A549 (cell line): ENCODE measurements at regions not wholly inside any gene's neighbourhood (a gene's known extent, or its start where the extent isn't known, plus 50 kb on each side); places are given as distances from the start of the nearest gene placed in this dataset.

Experiments
- ATAC-seq, 2 experiments: fragments of 200-7000 bp in 1 of 2; fragments of >200 bp in 1 of 2; cut with Nextera tagmentation in 1 of 2; cut with Tn5 transposase in 1 of 2; 3 replicates each; pipeline versions ENCODE4 v1.8.0 to v1.9.1; 2018 to 2020; ENCODE audit warnings: mild to moderate bottlenecking in 1 of 2, moderate library complexity in 1 of 2
- CTCF ChIA-PET: fragments of 300-600 bp; sonication (Branson Sonifier 250); formaldehyde crosslinking; extraction: SDS; loops from one replicate; lab custom pipeline; 2021; ENCODE audit warnings: antibody characterized with exemption, inconsistent platforms; lab: Yijun Ruan, JAX
- POLR2A ChIA-PET: fragments of 350-600 bp; formaldehyde crosslinking; extraction: SDS; loops from one replicate; lab custom pipeline; 2021; ENCODE audit warnings: antibody characterized with exemption, inconsistent platforms; lab: Yijun Ruan, JAX
- DNase-seq, 2 experiments: peaks; one replicate each; pipeline versions ENCODE4 v3.0.0 to v3.0.0-alpha.2; 2011 to 2016; ENCODE audit warnings: low read depth in 1 of 2, low spot score in 1 of 2
- FAIRE-seq: peaks from 2 replicates; lab custom pipeline; 2011; peaks lifted over from hg19 to GRCh38; lab: Jason Lieb, UNC
- H3K27ac ChIP-seq, 2 experiments: fragments of >200 bp; sonication (Bioruptor Twin); formaldehyde crosslinking; 3 replicates each; pipeline ENCODE4 v1.5.1; 2016 to 2017
- H3K4me1 ChIP-seq: fragments of >200 bp; sonication (Bioruptor Twin); formaldehyde crosslinking; 3 replicates; pipeline ENCODE4 v1.6.1; 2016
- H3K4me2 ChIP-seq: fragments of >200 bp; sonication (Bioruptor Twin); formaldehyde crosslinking; 3 replicates; pipeline ENCODE4 v1.6.1; 2016
- H3K4me3 ChIP-seq: fragments of >200 bp; sonication (Bioruptor Twin); formaldehyde crosslinking; 3 replicates; pipeline ENCODE4 v1.5.1; 2016
- H3K9me3 ChIP-seq: fragments of >200 bp; sonication (Bioruptor Twin); formaldehyde crosslinking; 3 replicates; pipeline ENCODE4 v1.6.1; 2016
- BHLHE40 ChIP-seq: IDR thresholded peaks from 2 replicates; pipeline ENCODE4 v1.6.1; 2012; ENCODE audit warnings: low read depth, low read length, inconsistent platforms
- CBX2 ChIP-seq: fragments of 200-600 bp; sonication (generic); IDR thresholded peaks from 2 replicates; pipeline ENCODE4 v1.6.1; 2016; ENCODE audit warnings: low read depth, mild to moderate bottlenecking, borderline replicate concordance
- CEBPB ChIP-seq, 2 experiments: fragments of >200 bp in 1 of 2; sonication (Bioruptor Twin) in 1 of 2; formaldehyde crosslinking in 1 of 2; IDR thresholded peaks; 2 replicates each; pipeline ENCODE4 v1.6.1; 2012 to 2016
- EHMT2 ChIP-seq: fragments of 200-600 bp; sonication (generic); IDR thresholded peaks from 2 replicates; pipeline ENCODE4 v1.6.1; 2016; ENCODE audit warnings: antibody characterized with exemption, low read depth, mild to moderate bottlenecking, moderate library complexity
- FOSL2 ChIP-seq, 2 experiments: fragments of 450-650 bp in 1 of 2; fragments of >200 bp in 1 of 2; sonication (Bioruptor Twin) in 1 of 2; formaldehyde crosslinking; IDR thresholded peaks; 2 replicates each; pipeline versions ENCODE4 v1.5.0 to v1.6.1; 2016 to 2020; ENCODE audit warnings: mild to moderate bottlenecking in 1 of 2, moderate library complexity in 1 of 2
- HOXB13 ChIP-seq: fragments of 250-450 bp; sonication (Bioruptor Pico); IDR thresholded peaks from 2 replicates; pipeline ENCODE4 v1.5.0; 2020; ENCODE audit warnings: low read depth, mild to moderate bottlenecking, moderate library complexity
- JUN ChIP-seq, 2 experiments: fragments of >200 bp; sonication (Bioruptor Twin); formaldehyde crosslinking; IDR thresholded peaks; 2 replicates in 1 of 2; 3 replicates in 1 of 2; pipeline ENCODE4 v1.6.1; 2016 to 2017
- KDM1A ChIP-seq: fragments of 200-600 bp; sonication (generic); IDR thresholded peaks from 2 replicates; pipeline ENCODE4 v1.6.1; 2016; ENCODE audit warnings: low read depth, mild to moderate bottlenecking
- MAFK ChIP-seq: fragments of 450-650 bp; IDR thresholded peaks from 2 replicates; pipeline ENCODE4 v1.6.1; 2014; ENCODE audit not compliant: partially characterized antibody
- MAZ ChIP-seq: fragments of 150-350 bp; IDR thresholded peaks from 2 replicates; pipeline ENCODE4 v1.6.1; 2014; ENCODE audit warnings: antibody characterized with exemption, low read depth, low read length, borderline replicate concordance
- MYC ChIP-seq: IDR thresholded peaks from 2 replicates; pipeline ENCODE4 v1.6.1; 2012; ENCODE audit warnings: mild to moderate bottlenecking, inconsistent platforms, low read length, improper control_type of control experiment, borderline replicate concordance
- NFE2L2 ChIP-seq: fragments of 150-350 bp; conservative IDR thresholded peaks from 2 replicates; pipeline ENCODE4 v1.6.1; 2014; ENCODE audit warnings: low read length
- NR3C1 ChIP-seq: fragments of >200 bp; sonication (Bioruptor Twin); formaldehyde crosslinking; IDR thresholded peaks from 3 replicates; pipeline ENCODE4 v1.6.1; 2017
- RAD21 ChIP-seq, 2 experiments: fragments of >200 bp in 1 of 2; sonication (Bioruptor Twin) in 1 of 2; formaldehyde crosslinking in 1 of 2; IDR thresholded peaks in 1 of 2; conservative IDR thresholded peaks in 1 of 2; 2 replicates in 1 of 2; 3 replicates in 1 of 2; pipeline ENCODE4 v1.6.1; 2012 to 2018; ENCODE audit warnings: inconsistent platforms in 1 of 2
- RARB ChIP-seq: fragments of 250-450 bp; sonication (Bioruptor Pico); IDR thresholded peaks from 2 replicates; pipeline ENCODE4 v1.8.0; 2021; ENCODE audit warnings: mild to moderate bottlenecking, moderate library complexity
- RCOR1 ChIP-seq: fragments of 150-350 bp; IDR thresholded peaks from 2 replicates; pipeline ENCODE4 v1.6.1; 2014; ENCODE audit warnings: antibody characterized with exemption, low read length, low read depth
- TP53 ChIP-seq: fragments of 250-450 bp; sonication (Bioruptor Pico); IDR thresholded peaks from 2 replicates; pipeline ENCODE4 v1.5.0; 2021; ENCODE audit warnings: mild to moderate bottlenecking, moderate library complexity
- ZC3H11A ChIP-seq: fragments of 450-650 bp; IDR thresholded peaks from 2 replicates; pipeline ENCODE4 v1.6.1; 2014; ENCODE audit warnings: antibody characterized with exemption, mild to moderate bottlenecking
- ZNF302 ChIP-seq: fragments of 250-450 bp; sonication (Bioruptor Pico); IDR thresholded peaks from 2 replicates; pipeline ENCODE4 v1.9.0; 2021; ENCODE audit warnings: inconsistent platforms, mild to moderate bottlenecking, moderate library complexity
- WGBS: methylation state at CpG from one replicate; pipeline ENCODE4 v1.1.6; 2017; ENCODE audit errors: missing lambda C conversion rate; 5-methylcytosine and 5-hydroxymethylcytosine counted together
- TF ChIP-seq, protein P1 (sequence below): IDR thresholded peaks from 2 replicates; pipeline ENCODE4 v1.6.1; 2012
- TF ChIP-seq, protein P2 (sequence below): fragments of 250-450 bp; sonication (Bioruptor Pico); IDR thresholded peaks from 2 replicates; pipeline ENCODE4 v1.5.0; 2021; ENCODE audit warnings: mild to moderate bottlenecking, moderate library complexity, borderline replicate concordance
- TF ChIP-seq, protein P3 (sequence below): IDR thresholded peaks from 2 replicates; pipeline ENCODE4 v1.6.1; 2012
- TF ChIP-seq, protein P4 (sequence below): fragments of 200-600 bp; sonication (generic); IDR thresholded peaks from 2 replicates; pipeline ENCODE4 v1.6.1; 2016; ENCODE audit warnings: antibody characterized with exemption, mild to moderate bottlenecking, moderate library complexity
- TF ChIP-seq, protein P5 (sequence below): fragments of 150-350 bp; IDR thresholded peaks from 2 replicates; pipeline ENCODE4 v1.6.1; 2014; ENCODE audit warnings: low read depth, mild to moderate bottlenecking, low read length

DNA sequence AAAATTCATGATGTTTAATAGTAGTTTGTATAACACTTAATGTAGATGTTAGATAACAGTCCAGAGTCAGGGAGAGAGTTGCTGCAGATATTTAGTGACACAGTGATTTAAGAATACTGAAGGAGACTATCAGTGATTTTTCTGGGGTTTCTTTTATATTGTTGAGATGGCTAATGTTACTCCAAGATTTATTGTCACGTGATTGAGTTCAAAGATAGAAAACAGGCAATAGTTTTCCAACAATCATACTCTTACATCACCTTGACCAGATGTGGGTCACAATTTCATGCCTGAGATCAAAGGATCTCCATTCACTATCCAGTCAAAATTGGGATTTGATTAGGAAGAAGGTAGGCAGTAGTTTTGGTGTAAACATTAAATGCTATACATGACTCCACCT is 580.0 kb upstream of the ARRDC3 start:
- 79% methylated on average over 1 of the region's 1 CpG for WGBS
- H3K9me3 ChIP-seq = no peaks in the 10 kb centered on the region
- no peak for FAIRE-seq

DNA sequence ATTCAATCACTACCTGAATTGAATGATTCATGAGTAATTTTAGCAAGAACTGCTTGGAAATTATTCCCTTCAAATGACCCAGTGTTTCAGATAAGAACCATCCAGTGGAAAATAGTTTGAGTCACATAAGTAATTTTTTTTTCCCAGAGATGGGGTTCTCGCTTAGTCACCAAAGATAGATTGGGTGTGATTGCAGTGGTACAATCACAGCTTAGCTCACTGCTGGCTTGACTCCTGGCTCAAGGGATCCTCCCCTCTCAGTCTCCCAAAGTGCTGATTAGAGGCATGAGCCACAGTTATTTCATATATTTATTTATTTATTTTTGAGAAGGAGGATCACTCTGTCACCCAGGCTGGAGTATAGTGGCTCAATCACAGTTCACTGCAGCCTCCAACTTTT is 574.5 kb upstream of the ARRDC3 start:
- TF ChIP-seq FOSL2 (IDR thresholded peaks at IDR 0.05) (no peak), FOSL2 (CRISPR knock-in tag; IDR thresholded peaks at IDR 0.05) (no peak)
- TF ChIP-seq, all 56 proteins: peak for 0
- ChIA-PET POLR2A (no interaction called here), CTCF (no interaction called here)
- WGBS = 78% methylated on average over 1 of the region's 1 CpG
- no peaks in the 10 kb centered on the region for H3K9me3 ChIP-seq
- H3K4me2 ChIP-seq = no peak overlapping the region
- DNase-seq = no peak
- H3K4me3 ChIP-seq = no peak overlapping the region
- no peak for FAIRE-seq
- H3K27ac ChIP-seq = no peak overlapping the region
- ATAC-seq = no peak
- H3K4me1 ChIP-seq = no peaks in the 10 kb centered on the region

More for the DNA sequence above, 580.0 kb upstream of the ARRDC3 start:
- Histone ChIP-seq H3K4me2 (no peak overlapping the region), H3K4me1 (no peaks in the 10 kb centered on the region), H3K4me3 (no peak overlapping the region), H3K27ac (no peak overlapping the region)
- ChIA-PET POLR2A (no interaction called here), CTCF (no interaction called here)
- DNase-seq (no peak), ATAC-seq (no peak)
- TF ChIP-seq, protein P1, sequence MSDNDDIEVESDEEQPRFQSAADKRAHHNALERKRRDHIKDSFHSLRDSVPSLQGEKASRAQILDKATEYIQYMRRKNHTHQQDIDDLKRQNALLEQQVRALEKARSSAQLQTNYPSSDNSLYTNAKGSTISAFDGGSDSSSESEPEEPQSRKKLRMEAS = no peak
- TF ChIP-seq JUN (IDR thresholded peaks at IDR 0.05) (no peak), RAD21 (conservative IDR thresholded peaks at IDR 0.05 in 1 of 2, IDR thresholded peaks at IDR 0.05 in 1 of 2) (no peak), EHMT2 (no peak), BHLHE40 (no peak), MYC (no peak), TP53 (CRISPR knock-in tag) (no peak)
- TF ChIP-seq, protein P2, sequence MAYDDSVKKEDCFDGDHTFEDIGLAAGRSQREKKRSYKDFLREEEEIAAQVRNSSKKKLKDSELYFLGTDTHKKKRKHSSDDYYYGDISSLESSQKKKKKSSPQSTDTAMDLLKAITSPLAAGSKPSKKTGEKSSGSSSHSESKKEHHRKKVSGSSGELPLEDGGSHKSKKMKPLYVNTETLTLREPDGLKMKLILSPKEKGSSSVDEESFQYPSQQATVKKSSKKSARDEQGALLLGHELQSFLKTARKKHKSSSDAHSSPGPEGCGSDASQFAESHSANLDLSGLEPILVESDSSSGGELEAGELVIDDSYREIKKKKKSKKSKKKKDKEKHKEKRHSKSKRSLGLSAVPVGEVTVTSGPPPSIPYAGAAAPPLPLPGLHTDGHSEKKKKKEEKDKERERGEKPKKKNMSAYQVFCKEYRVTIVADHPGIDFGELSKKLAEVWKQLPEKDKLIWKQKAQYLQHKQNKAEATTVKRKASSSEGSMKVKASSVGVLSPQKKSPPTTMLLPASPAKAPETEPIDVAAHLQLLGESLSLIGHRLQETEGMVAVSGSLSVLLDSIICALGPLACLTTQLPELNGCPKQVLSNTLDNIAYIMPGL = no peak

DNA sequence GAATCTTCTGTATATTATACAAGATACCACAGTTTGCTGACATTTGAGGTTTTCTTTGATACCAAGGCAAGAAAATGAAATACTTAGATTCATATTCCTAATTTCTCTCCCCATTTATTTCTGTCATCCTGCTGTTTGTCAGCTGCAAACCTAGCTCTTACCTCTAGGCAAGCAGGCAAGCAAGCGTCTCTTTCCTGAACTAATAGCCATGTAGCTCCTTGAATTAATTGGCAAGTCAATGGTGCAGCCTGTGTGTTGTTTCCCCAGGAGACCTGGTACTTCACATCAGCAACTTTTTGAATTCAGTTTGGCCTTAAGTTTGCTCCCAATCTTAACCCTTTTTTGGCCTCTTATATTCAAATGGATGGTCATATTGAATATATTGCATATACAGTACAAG is 573.6 kb upstream of the ARRDC3 start:
- H3K4me1 ChIP-seq = no peaks in the 10 kb centered on the region
- no peak for ATAC-seq
- H3K27ac ChIP-seq = no peak overlapping the region
- H3K4me3 ChIP-seq = no peak overlapping the region
- FAIRE-seq = no peak
- POLR2A ChIA-PET = no interaction called here
- H3K4me2 ChIP-seq = no peak overlapping the region
- no peaks in the 10 kb centered on the region for H3K9me3 ChIP-seq
- CTCF ChIA-PET = no interaction called here
- DNase-seq = no peak
- TF ChIP-seq RCOR1 = no peak
- TF ChIP-seq RARB (CRISPR knock-in tag) = no peak
- TF ChIP-seq ZNF302 (CRISPR knock-in tag) = no peak
- TF ChIP-seq NFE2L2 = no peak
- WGBS = 87% methylated on average over 1 of the region's 1 CpG

DNA sequence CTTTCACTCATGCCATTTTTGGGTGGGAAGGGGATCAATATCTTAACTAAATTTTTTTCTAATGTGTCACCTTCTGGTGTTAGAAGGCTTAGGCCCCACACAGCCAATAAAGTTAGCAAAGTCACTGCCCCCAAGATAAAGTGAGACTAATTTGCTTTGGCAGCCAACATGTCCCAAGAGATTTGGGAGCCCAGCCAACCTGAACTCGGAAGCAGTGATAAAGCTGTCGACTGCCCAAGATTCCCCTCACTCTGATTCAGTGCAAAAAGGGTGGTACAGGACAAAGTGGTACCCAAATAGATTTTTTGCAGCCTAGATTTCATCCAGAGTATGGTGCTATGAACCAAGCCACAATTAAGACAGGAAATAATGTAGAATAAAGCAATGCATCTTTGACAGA is 572.5 kb upstream of the ARRDC3 start:
- CTCF ChIA-PET = no interaction called here
- Histone ChIP-seq H3K27ac (no peak overlapping the region), H3K4me1 (no peaks in the 10 kb centered on the region), H3K4me2 (no peak overlapping the region), H3K9me3 (no peaks in the 10 kb centered on the region), H3K4me3 (no peak overlapping the region)
- ATAC-seq = no peak
- 38% methylated on average over 2 of the region's 2 CpGs for WGBS
- no peak for DNase-seq
- POLR2A ChIA-PET = no interaction called here
- no peak for FAIRE-seq
- TF ChIP-seq, protein P3, sequence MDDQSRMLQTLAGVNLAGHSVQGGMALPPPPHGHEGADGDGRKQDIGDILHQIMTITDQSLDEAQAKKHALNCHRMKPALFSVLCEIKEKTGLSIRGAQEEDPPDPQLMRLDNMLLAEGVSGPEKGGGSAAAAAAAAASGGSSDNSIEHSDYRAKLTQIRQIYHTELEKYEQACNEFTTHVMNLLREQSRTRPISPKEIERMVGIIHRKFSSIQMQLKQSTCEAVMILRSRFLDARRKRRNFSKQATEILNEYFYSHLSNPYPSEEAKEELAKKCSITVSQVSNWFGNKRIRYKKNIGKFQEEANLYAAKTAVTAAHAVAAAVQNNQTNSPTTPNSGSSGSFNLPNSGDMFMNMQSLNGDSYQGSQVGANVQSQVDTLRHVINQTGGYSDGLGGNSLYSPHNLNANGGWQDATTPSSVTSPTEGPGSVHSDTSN = no peak
- TF ChIP-seq NR3C1 = no peak
- no peak for TF ChIP-seq CBX2
- TF ChIP-seq, protein P4, sequence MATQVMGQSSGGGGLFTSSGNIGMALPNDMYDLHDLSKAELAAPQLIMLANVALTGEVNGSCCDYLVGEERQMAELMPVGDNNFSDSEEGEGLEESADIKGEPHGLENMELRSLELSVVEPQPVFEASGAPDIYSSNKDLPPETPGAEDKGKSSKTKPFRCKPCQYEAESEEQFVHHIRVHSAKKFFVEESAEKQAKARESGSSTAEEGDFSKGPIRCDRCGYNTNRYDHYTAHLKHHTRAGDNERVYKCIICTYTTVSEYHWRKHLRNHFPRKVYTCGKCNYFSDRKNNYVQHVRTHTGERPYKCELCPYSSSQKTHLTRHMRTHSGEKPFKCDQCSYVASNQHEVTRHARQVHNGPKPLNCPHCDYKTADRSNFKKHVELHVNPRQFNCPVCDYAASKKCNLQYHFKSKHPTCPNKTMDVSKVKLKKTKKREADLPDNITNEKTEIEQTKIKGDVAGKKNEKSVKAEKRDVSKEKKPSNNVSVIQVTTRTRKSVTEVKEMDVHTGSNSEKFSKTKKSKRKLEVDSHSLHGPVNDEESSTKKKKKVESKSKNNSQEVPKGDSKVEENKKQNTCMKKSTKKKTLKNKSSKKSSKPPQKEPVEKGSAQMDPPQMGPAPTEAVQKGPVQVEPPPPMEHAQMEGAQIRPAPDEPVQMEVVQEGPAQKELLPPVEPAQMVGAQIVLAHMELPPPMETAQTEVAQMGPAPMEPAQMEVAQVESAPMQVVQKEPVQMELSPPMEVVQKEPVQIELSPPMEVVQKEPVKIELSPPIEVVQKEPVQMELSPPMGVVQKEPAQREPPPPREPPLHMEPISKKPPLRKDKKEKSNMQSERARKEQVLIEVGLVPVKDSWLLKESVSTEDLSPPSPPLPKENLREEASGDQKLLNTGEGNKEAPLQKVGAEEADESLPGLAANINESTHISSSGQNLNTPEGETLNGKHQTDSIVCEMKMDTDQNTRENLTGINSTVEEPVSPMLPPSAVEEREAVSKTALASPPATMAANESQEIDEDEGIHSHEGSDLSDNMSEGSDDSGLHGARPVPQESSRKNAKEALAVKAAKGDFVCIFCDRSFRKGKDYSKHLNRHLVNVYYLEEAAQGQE = no peak
- no peak for TF ChIP-seq BHLHE40
- TF ChIP-seq ZC3H11A = no peak
- TF ChIP-seq CEBPB (IDR thresholded peaks at IDR 0.05) = no peak
- TF ChIP-seq KDM1A = no peak
- no peak for TF ChIP-seq MAFK
- TF ChIP-seq, protein P5, sequence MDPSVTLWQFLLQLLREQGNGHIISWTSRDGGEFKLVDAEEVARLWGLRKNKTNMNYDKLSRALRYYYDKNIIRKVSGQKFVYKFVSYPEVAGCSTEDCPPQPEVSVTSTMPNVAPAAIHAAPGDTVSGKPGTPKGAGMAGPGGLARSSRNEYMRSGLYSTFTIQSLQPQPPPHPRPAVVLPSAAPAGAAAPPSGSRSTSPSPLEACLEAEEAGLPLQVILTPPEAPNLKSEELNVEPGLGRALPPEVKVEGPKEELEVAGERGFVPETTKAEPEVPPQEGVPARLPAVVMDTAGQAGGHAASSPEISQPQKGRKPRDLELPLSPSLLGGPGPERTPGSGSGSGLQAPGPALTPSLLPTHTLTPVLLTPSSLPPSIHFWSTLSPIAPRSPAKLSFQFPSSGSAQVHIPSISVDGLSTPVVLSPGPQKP = no peak
- TF ChIP-seq JUN (IDR thresholded peaks at IDR 0.05) = no peak
- no peak for TF ChIP-seq MAZ
- no peak for TF ChIP-seq HOXB13 (CRISPR knock-in tag)
